ENCODE measurements at regions not wholly inside any gene's neighbourhood (a gene's known extent, or its start where the extent isn't known, plus 50 kb on each side); places are given as distances from the start of the nearest gene placed in this dataset.

DNA sequence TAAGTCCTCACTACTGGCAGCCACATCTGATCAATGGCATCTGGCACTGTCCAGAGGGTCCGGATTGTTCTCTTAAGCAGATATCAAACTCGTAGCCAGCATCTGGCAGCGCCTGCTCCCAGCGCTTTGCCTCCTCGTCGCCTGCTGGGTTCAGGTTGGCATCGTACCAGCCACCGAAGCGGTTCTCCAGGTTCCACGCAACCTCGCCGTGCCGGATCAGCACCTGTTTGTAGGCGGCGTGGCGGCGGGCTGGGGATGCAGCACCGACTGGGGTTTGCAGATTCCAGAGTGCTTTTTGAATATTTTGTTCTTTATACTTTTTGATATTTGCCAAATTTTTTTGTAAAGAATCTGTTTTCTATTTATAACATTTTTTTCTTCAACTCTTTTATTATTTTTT, 111.6 kb downstream of the NR2F2 start:
- Histone ChIP-seq H3K9ac (ENCODE audit: low read depth, low read length) (no peak overlapping the region), H3K4me1 (ENCODE audit: control insufficient read depth, insufficient read depth, low read length) (no peaks in the 10 kb centered on the region), H3K9me3 (ENCODE audit: control insufficient read depth, insufficient read depth, low read length) (no peaks in the 10 kb centered on the region), H3K27me3 (ENCODE audit: control insufficient read depth, insufficient read depth, low read length) (no peaks in the 10 kb centered on the region), H3K4me3 (ENCODE audit: low read depth, low read length) (no peak overlapping the region), H3K36me3 (ENCODE audit: control insufficient read depth, insufficient read depth, low read length) (no peaks in the 10 kb centered on the region)

DNA sequence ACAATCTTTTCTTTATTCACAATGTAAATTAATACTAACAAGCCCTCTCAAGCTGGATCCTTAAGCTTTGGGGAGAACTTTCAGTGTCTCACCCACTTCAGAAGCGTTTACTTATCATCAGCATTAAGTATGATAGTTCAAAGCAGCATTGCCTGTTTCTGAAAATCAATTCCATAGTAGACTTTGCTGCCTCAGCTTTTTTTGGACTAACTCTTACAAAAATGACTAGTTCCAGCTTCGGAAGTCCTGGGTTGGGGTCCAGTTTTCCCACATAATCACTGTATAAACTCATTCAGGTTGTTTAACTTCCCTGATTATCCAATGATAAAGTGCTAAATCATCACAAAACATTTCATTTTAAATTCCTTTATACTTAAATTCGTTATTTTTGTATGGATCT, 114.4 kb downstream of the NR2F2 start:
- Histone ChIP-seq H3K4me3 (ENCODE audit: low read depth, low read length) (no peak overlapping the region), H3K36me3 (ENCODE audit: control insufficient read depth, insufficient read depth, low read length) (no peaks in the 10 kb centered on the region), H3K27me3 (ENCODE audit: control insufficient read depth, insufficient read depth, low read length) (no peaks in the 10 kb centered on the region), H3K9me3 (ENCODE audit: control insufficient read depth, insufficient read depth, low read length) (no peaks in the 10 kb centered on the region), H3K9ac (ENCODE audit: low read depth, low read length) (no peak overlapping the region), H3K4me1 (ENCODE audit: control insufficient read depth, insufficient read depth, low read length) (no peaks in the 10 kb centered on the region)

DNA sequence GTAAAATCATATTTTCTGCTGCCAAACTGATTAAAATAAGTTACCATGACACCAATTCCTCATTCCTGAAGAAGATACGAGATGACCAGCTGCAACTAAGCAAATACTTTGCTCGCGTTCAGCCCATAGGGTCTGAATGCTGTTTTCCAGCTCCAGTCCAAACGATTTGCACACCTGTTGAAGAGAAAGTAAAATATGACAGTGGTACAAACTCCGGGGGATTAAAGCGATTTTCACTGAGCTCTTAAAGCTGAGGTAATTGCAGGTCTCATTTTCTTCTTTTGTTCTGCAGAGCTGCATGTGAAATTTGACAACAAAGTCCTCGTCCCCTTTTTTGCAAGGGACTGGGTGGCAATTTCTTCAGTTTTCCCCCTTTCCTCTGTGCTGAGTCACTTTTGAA, 118.4 kb downstream of the NR2F2 start:
- Histone ChIP-seq H3K4me1 (ENCODE audit: control insufficient read depth, insufficient read depth, low read length) (no peaks in the 10 kb centered on the region), H3K36me3 (ENCODE audit: control insufficient read depth, insufficient read depth, low read length) (no peaks in the 10 kb centered on the region), H3K4me3 (ENCODE audit: low read depth, low read length) (no peak overlapping the region), H3K27me3 (ENCODE audit: control insufficient read depth, insufficient read depth, low read length) (no peaks in the 10 kb centered on the region), H3K9ac (ENCODE audit: low read depth, low read length) (no peak overlapping the region), H3K9me3 (ENCODE audit: control insufficient read depth, insufficient read depth, low read length) (no peaks in the 10 kb centered on the region)

GRCh38 chr15:96457841-96458240, 127.3 kb downstream of the NR2F2 start:
- H3K27me3 ChIP-seq (ENCODE audit: control insufficient read depth, insufficient read depth, low read length), result no peaks in the 10 kb centered on the region
- H3K9ac ChIP-seq (ENCODE audit: low read depth, low read length), result no peak overlapping the region
- no peak overlapping the region for H3K4me3 ChIP-seq (ENCODE audit: low read depth, low read length)
- H3K4me1 ChIP-seq (ENCODE audit: control insufficient read depth, insufficient read depth, low read length), result no peaks in the 10 kb centered on the region
- no peaks in the 10 kb centered on the region for H3K36me3 ChIP-seq (ENCODE audit: control insufficient read depth, insufficient read depth, low read length)
- H3K9me3 ChIP-seq (ENCODE audit: control insufficient read depth, insufficient read depth, low read length), result no peaks in the 10 kb centered on the region

DNA sequence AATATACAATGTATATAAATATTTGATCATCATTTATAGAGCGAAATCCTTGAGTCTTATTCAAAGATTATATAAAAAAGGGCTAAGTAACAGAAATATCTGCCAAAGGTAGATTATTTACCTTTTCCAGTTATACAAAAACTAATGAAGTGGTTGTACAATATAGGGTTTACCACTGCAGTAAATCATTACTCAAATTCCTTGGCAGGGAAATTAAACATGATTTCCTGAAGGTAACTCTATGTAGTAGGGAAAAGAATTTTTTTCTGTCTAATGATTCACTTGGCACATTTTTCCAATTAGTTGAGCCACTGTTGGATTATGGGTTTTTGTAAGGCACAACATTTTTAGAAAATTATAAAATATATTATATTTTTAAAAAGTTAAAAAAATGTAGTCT, 129.6 kb downstream of the NR2F2 start:
- no peaks in the 10 kb centered on the region for H3K9me3 ChIP-seq (ENCODE audit: control insufficient read depth, insufficient read depth, low read length)
- no peaks in the 10 kb centered on the region for H3K4me1 ChIP-seq (ENCODE audit: control insufficient read depth, insufficient read depth, low read length)
- no peak overlapping the region for H3K4me3 ChIP-seq (ENCODE audit: low read depth, low read length)
- no peak overlapping the region for H3K9ac ChIP-seq (ENCODE audit: low read depth, low read length)
- no peaks in the 10 kb centered on the region for H3K36me3 ChIP-seq (ENCODE audit: control insufficient read depth, insufficient read depth, low read length)
- H3K27me3 ChIP-seq (ENCODE audit: control insufficient read depth, insufficient read depth, low read length), result no peaks in the 10 kb centered on the region

- Histone ChIP-seq H3K27me3 (ENCODE audit: control insufficient read depth, insufficient read depth, low read length) (no peaks in the 10 kb centered on the region), H3K36me3 (ENCODE audit: control insufficient read depth, insufficient read depth, low read length) (no peaks in the 10 kb centered on the region), H3K9ac (ENCODE audit: low read depth, low read length) (no peak overlapping the region), H3K4me1 (ENCODE audit: control insufficient read depth, insufficient read depth, low read length) (no peaks in the 10 kb centered on the region), H3K9me3 (ENCODE audit: control insufficient read depth, insufficient read depth, low read length) (no peaks in the 10 kb centered on the region), H3K4me3 (ENCODE audit: low read depth, low read length) (no peak overlapping the region)
These were observed 132.6 kb downstream of the NR2F2 start for GRCh38 chr15:96462768-96463750.

- no peaks in the 10 kb centered on the region for H3K36me3 ChIP-seq (ENCODE audit: control insufficient read depth, insufficient read depth, low read length)
- H3K27me3 ChIP-seq (ENCODE audit: control insufficient read depth, insufficient read depth, low read length), result no peaks in the 10 kb centered on the region
- no peaks in the 10 kb centered on the region for H3K9me3 ChIP-seq (ENCODE audit: control insufficient read depth, insufficient read depth, low read length)
- H3K9ac ChIP-seq (ENCODE audit: low read depth, low read length), result no peak overlapping the region
- no peak overlapping the region for H3K4me3 ChIP-seq (ENCODE audit: low read depth, low read length)
- H3K4me1 ChIP-seq (ENCODE audit: control insufficient read depth, insufficient read depth, low read length), result no peaks in the 10 kb centered on the region
These were observed 136.0 kb downstream of the NR2F2 start for GRCh38 chr15:96466389-96466947.

DNA sequence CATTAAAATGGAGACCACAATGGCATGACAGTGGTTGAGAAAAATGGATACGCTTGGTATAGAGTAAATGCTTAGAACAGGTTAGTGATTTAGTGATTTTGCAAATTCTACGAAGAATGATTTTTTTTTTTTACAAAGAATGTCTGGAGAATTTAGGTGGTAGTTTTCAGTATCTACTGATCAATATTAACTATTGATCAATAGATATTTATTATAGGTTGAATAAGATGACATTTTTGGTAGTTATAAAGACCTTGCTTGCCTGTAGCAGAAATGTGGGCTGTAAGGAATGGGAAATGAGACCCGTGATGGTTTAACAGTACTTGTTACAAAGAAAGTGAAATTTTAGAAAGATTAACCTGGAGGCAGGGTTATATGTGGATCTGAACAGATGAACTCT, 137.5 kb downstream of the NR2F2 start:
- Histone ChIP-seq H3K36me3 (ENCODE audit: control insufficient read depth, insufficient read depth, low read length) (no peaks in the 10 kb centered on the region), H3K9me3 (ENCODE audit: control insufficient read depth, insufficient read depth, low read length) (no peaks in the 10 kb centered on the region), H3K27me3 (ENCODE audit: control insufficient read depth, insufficient read depth, low read length) (no peaks in the 10 kb centered on the region), H3K4me1 (ENCODE audit: control insufficient read depth, insufficient read depth, low read length) (no peaks in the 10 kb centered on the region), H3K9ac (ENCODE audit: low read depth, low read length) (no peak overlapping the region), H3K4me3 (ENCODE audit: low read depth, low read length) (no peak overlapping the region)

GRCh38 chr15:96470681-96471310, 140.3 kb downstream of the NR2F2 start:
- H3K9me3 ChIP-seq (ENCODE audit: control insufficient read depth, insufficient read depth, low read length), result no peaks in the 10 kb centered on the region
- H3K4me3 ChIP-seq (ENCODE audit: low read depth, low read length), result no peak overlapping the region
- no peaks in the 10 kb centered on the region for H3K36me3 ChIP-seq (ENCODE audit: control insufficient read depth, insufficient read depth, low read length)
- no peaks in the 10 kb centered on the region for H3K27me3 ChIP-seq (ENCODE audit: control insufficient read depth, insufficient read depth, low read length)
- no peak overlapping the region for H3K9ac ChIP-seq (ENCODE audit: low read depth, low read length)
- no peaks in the 10 kb centered on the region for H3K4me1 ChIP-seq (ENCODE audit: control insufficient read depth, insufficient read depth, low read length)

- Histone ChIP-seq H3K27me3 (ENCODE audit: control insufficient read depth, insufficient read depth, low read length) (no peaks in the 10 kb centered on the region), H3K4me3 (ENCODE audit: low read depth, low read length) (no peak overlapping the region), H3K9ac (ENCODE audit: low read depth, low read length) (no peak overlapping the region), H3K9me3 (ENCODE audit: control insufficient read depth, insufficient read depth, low read length) (no peaks in the 10 kb centered on the region), H3K4me1 (ENCODE audit: control insufficient read depth, insufficient read depth, low read length) (no peaks in the 10 kb centered on the region), H3K36me3 (ENCODE audit: control insufficient read depth, insufficient read depth, low read length) (no peaks in the 10 kb centered on the region)
These were observed 142.2 kb downstream of the NR2F2 start for GRCh38 chr15:96472681-96473080.

- H3K4me3 ChIP-seq (ENCODE audit: low read depth, low read length), result no peak overlapping the region
- no peaks in the 10 kb centered on the region for H3K4me1 ChIP-seq (ENCODE audit: control insufficient read depth, insufficient read depth, low read length)
- no peak overlapping the region for H3K9ac ChIP-seq (ENCODE audit: low read depth, low read length)
- H3K36me3 ChIP-seq (ENCODE audit: control insufficient read depth, insufficient read depth, low read length), result no peaks in the 10 kb centered on the region
- no peaks in the 10 kb centered on the region for H3K27me3 ChIP-seq (ENCODE audit: control insufficient read depth, insufficient read depth, low read length)
- no peaks in the 10 kb centered on the region for H3K9me3 ChIP-seq (ENCODE audit: control insufficient read depth, insufficient read depth, low read length)
These were observed 143.1 kb downstream of the NR2F2 start for GRCh38 chr15:96473556-96473955.

- Histone ChIP-seq H3K4me1 (ENCODE audit: control insufficient read depth, insufficient read depth, low read length) (no peaks in the 10 kb centered on the region), H3K9me3 (ENCODE audit: control insufficient read depth, insufficient read depth, low read length) (no peaks in the 10 kb centered on the region), H3K4me3 (ENCODE audit: low read depth, low read length) (no peak overlapping the region), H3K9ac (ENCODE audit: low read depth, low read length) (no peak overlapping the region), H3K36me3 (ENCODE audit: control insufficient read depth, insufficient read depth, low read length) (no peaks in the 10 kb centered on the region), H3K27me3 (ENCODE audit: control insufficient read depth, insufficient read depth, low read length) (no peaks in the 10 kb centered on the region)
These were observed 143.7 kb downstream of the NR2F2 start for GRCh38 chr15:96474231-96474664.
